Retinal pigment epithelial cell (primary cell): ENCODE measurements at regions not wholly inside any gene's neighbourhood (a gene's known extent, or its start where the extent isn't known, plus 50 kb on each side); places are given as distances from the start of the nearest gene placed in this dataset.
"Not testable (repeated sequence)": the region's sequence is repeated elsewhere in the genome, so short reads cannot be mapped to it uniquely, and the experiment has no call there.

Experiments used
- DNase-seq: peaks from one replicate; pipeline ENCODE4 v3.0.0-alpha.2; 2010; ENCODE audit warnings: low read depth
- H3K4me3 ChIP-seq: 2 replicates; pipeline ENCODE4 v1.5.1; 2011; ENCODE audit warnings: mild to moderate bottlenecking, low read length, control low read depth, moderate library complexity
- CTCF ChIP-seq: conservative IDR thresholded peaks from 2 replicates; pipeline ENCODE4 v1.5.1; 2011; ENCODE audit warnings: low read depth, low read length, control low read depth, inconsistent platforms

GRCh38 chr4:189843413-189844009 lies 97.2 kb upstream of the FRG1 start:
- H3K4me3 ChIP-seq: no peak overlapping the region
- no peak for TF ChIP-seq CTCF
- DNase-seq: no peak

GRCh38 chr4:189845145-189845846 lies 95.4 kb upstream of the FRG1 start:
- no peak for DNase-seq
- TF ChIP-seq CTCF: no peak
- H3K4me3 ChIP-seq: no peak overlapping the region

- H3K4me3 ChIP-seq, DNase-seq: not testable (repeated sequence)
Observed at GRCh38 chr4:189846094-189846493, 94.6 kb upstream of the FRG1 start.

GRCh38 chr4:189846608-189847007 lies 94.1 kb upstream of the FRG1 start:
- DNase-seq: not testable (repeated sequence)

GRCh38 chr4:189848672-189849071 lies 92.0 kb upstream of the FRG1 start:
- not testable (repeated sequence) for H3K4me3 ChIP-seq, DNase-seq

More at GRCh38 chr4:189846608-189847007, 94.1 kb upstream of the FRG1 start:
- H3K4me3 ChIP-seq: not testable (repeated sequence)

- no peak for TF ChIP-seq CTCF
- H3K4me3 ChIP-seq: no peak overlapping the region
- DNase-seq: no peak
Observed at GRCh38 chr4:189850239-189850856, 90.3 kb upstream of the FRG1 start.

GRCh38 chr4:189858435-189858834 lies 82.2 kb upstream of the FRG1 start:
- no peak overlapping the region for H3K4me3 ChIP-seq
- no peak for TF ChIP-seq CTCF
- DNase-seq: no peak

- H3K4me3 ChIP-seq: no peak overlapping the region
- TF ChIP-seq CTCF: no peak
- DNase-seq: no peak
Observed at GRCh38 chr4:189861101-189861500, 79.6 kb upstream of the FRG1 start.
